HFFc6 (cell line): ENCODE measurements at regions not wholly inside any gene's neighbourhood (a gene's known extent, or its start where the extent isn't known, plus 50 kb on each side); places are given as distances from the start of the nearest gene placed in this dataset.

ENCODE experiments used
- DNase-seq: peaks from one replicate; pipeline ENCODE4 v3.0.0-alpha.2; 2018
- H3K27ac Mint-ChIP-seq: 2 replicates; pipeline ENCODE4 v1.8.0; 2020; ENCODE audit warnings: mild to moderate bottlenecking, mixed read lengths
- H3K27me3 Mint-ChIP-seq: 2 replicates; pipeline ENCODE4 v1.8.0; 2021; ENCODE audit warnings: mild to moderate bottlenecking, moderate library complexity, mixed read lengths; ENCODE audit not compliant: insufficient read depth
- H3K36me3 Mint-ChIP-seq: 2 replicates; pipeline ENCODE4 v1.8.0; 2021; ENCODE audit warnings: low read depth, mixed read lengths
- H3K4me1 Mint-ChIP-seq: 2 replicates; pipeline ENCODE4 v1.8.0; 2020; ENCODE audit warnings: low read depth, mixed read lengths
- H3K4me3 Mint-ChIP-seq: 2 replicates; pipeline ENCODE4 v1.8.0; 2020; ENCODE audit warnings: mild to moderate bottlenecking, moderate library complexity, mixed read lengths
- H3K9me3 Mint-ChIP-seq: 2 replicates; pipeline ENCODE4 v1.8.0; 2020; ENCODE audit warnings: mild to moderate bottlenecking, mixed read lengths
- CTCF ChIP-seq: fragments of 200-600 bp; sonication (generic); IDR thresholded peaks from 2 replicates; pipeline ENCODE4 v1.5.0; 2021; ENCODE audit warnings: antibody characterized with exemption, mild to moderate bottlenecking

GRCh38 chr2:22485486-22485885 is 899.5 kb upstream of the KLHL29 start:
- Mint-ChIP-seq H3K4me3 (no peak overlapping the region), H3K4me1 (no peaks in the 10 kb centered on the region), H3K27me3 (no peaks in the 10 kb centered on the region), H3K27ac (no peak overlapping the region), H3K9me3 (peaks cover 43% of the 10 kb centered on the region), H3K36me3 (no peaks in the 10 kb centered on the region)
- TF ChIP-seq CTCF = no peak
- no peak for DNase-seq

- Mint-ChIP-seq H3K36me3 (no peaks in the 10 kb centered on the region), H3K27me3 (no peaks in the 10 kb centered on the region), H3K9me3 (peaks cover 52% of the 10 kb centered on the region), H3K4me3 (no peak overlapping the region), H3K4me1 (no peaks in the 10 kb centered on the region), H3K27ac (no peak overlapping the region)
- no peak for DNase-seq
- no peak for TF ChIP-seq CTCF
Observed at GRCh38 chr2:22486343-22486742, 898.6 kb upstream of the KLHL29 start.

GRCh38 chr2:22487036-22487435 is 897.9 kb upstream of the KLHL29 start:
- no peaks in the 10 kb centered on the region for H3K4me1 Mint-ChIP-seq
- no peak for DNase-seq
- no peaks in the 10 kb centered on the region for H3K27me3 Mint-ChIP-seq
- TF ChIP-seq CTCF = no peak
- peaks cover 50% of the 10 kb centered on the region for H3K9me3 Mint-ChIP-seq
- H3K36me3 Mint-ChIP-seq = no peaks in the 10 kb centered on the region
- H3K4me3 Mint-ChIP-seq = no peak overlapping the region
- no peak overlapping the region for H3K27ac Mint-ChIP-seq

- DNase-seq = no peak
- Mint-ChIP-seq H3K9me3 (peaks cover 50% of the 10 kb centered on the region), H3K27ac (no peak overlapping the region)
Observed at GRCh38 chr2:22487541-22487940, 897.4 kb upstream of the KLHL29 start.

GRCh38 chr2:22491442-22491841 is 893.5 kb upstream of the KLHL29 start:
- H3K4me3 Mint-ChIP-seq = no peak overlapping the region
- peaks cover 5% of the 10 kb centered on the region; the same call in 1 of the 2 replicates for H3K36me3 Mint-ChIP-seq
- H3K4me1 Mint-ChIP-seq = no peaks in the 10 kb centered on the region
- peaks cover 52% of the 10 kb centered on the region for H3K9me3 Mint-ChIP-seq
- no peak for DNase-seq
- no peak overlapping the region for H3K27ac Mint-ChIP-seq
- TF ChIP-seq CTCF = no peak
- no peaks in the 10 kb centered on the region; the same call in 1 of the 2 replicates for H3K27me3 Mint-ChIP-seq

More at GRCh38 chr2:22487541-22487940, 897.4 kb upstream of the KLHL29 start:
- TF ChIP-seq CTCF = no peak
- Mint-ChIP-seq H3K4me1 (no peaks in the 10 kb centered on the region), H3K36me3 (peaks cover 1% of the 10 kb centered on the region; the same call in 1 of the 2 replicates), H3K27me3 (no peaks in the 10 kb centered on the region), H3K4me3 (no peak overlapping the region)

- H3K4me1 Mint-ChIP-seq = no peaks in the 10 kb centered on the region
Observed at GRCh38 chr2:22494156-22494555, 890.8 kb upstream of the KLHL29 start.

More at GRCh38 chr2:22494156-22494555, 890.8 kb upstream of the KLHL29 start:
- H3K4me3 Mint-ChIP-seq = no peak overlapping the region
- H3K27me3 Mint-ChIP-seq = no peaks in the 10 kb centered on the region; the same call in 1 of the 2 replicates
- DNase-seq = no peak
- TF ChIP-seq CTCF = no peak
- H3K36me3 Mint-ChIP-seq = peaks cover 5% of the 10 kb centered on the region; the same call in 1 of the 2 replicates
- no peak overlapping the region for H3K27ac Mint-ChIP-seq
- peaks cover 54% of the 10 kb centered on the region for H3K9me3 Mint-ChIP-seq
